COLO829 (cell line): ENCODE measurements at regions not wholly inside any gene's neighbourhood (a gene's known extent, or its start where the extent isn't known, plus 50 kb on each side); places are given as distances from the start of the nearest gene placed in this dataset.

Source experiments
- DNase-seq: peaks from one replicate; pipeline ENCODE4 v3.0.0; 2012; ENCODE audit warnings: low spot score

DNA sequence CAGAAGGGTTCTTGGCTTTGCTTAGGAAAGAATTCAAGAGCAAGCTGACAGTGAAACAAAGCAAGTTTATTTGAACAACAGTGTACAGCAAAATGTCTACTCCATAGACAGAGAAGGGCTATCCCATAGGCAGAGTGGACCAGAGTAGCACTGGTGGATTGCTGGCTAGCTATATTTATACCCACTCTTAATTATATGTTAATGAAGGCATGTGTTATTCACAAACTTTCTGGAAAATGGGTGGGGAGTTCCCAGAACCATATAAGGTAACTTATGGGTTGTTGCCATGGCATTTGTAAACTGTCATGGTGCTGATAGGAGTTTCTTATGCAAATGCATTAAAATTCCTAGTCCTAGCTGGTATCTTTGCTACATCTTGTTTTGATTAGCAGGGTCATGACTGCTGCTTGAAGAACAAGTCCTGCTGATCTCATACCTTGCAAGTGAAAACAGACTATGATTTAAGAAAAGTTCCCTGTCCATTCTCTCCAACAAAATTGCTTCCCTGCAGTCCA is 330.5 kb downstream of the BUD13 start:
- DNase-seq, result no peak

GRCh38 chr11:116439361-116439677 is 333.5 kb downstream of the BUD13 start:
- peak; percentile 63 for DNase-seq

DNA sequence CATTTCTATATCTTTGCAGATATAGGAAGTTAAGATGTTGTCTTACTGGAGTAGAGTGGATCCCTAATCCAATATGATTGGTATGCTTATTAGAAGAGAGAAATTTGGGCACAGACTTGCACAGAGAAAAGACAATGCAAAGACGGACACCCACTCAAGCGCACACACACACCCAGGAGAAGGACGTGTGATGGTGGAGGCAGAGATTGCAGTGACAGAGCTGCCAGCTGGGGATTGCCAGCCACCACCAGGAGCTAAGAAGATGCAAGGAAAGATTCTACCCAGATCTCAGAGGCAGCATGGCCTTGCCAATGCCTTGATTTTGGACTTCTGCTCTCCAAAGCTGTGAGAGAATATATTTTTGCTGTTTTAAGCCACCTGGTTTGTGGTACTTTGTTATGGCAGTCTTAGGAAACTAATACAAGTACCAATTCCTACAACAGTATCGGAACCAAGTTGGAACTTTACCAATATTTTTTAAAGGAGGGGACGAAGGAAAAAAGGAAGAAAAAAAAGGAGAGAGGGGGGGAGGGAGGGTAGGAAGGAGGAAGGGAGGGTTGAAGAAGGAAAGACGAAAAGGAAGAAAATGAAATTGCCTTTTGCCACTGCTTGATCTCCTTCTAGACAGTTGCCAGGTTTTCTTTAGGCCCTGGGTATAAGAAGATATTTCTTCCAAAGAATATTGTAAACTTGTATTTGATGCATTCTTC is 334.0 kb downstream of the BUD13 start:
- no peak for DNase-seq

DNA sequence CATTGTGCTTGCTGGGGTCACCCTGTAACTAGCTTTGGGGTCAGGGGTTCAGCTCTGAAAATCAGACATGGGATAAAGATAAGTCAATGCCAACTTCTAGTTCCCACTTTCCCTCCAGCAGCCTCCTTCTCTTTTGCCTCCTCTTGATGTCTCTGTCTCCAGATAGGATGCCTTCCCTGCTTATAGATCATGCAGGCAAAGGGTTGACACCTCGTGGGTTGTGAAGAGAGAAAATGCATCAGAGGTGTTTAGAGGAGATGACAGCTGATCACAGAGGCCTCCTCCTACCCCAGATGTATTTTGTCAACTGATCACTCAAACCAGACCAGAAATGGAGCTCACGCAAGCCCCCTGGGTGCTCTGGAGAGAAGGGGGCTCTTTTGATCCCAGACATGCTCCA is 337.8 kb downstream of the BUD13 start:
- no peak for DNase-seq

- no peak for DNase-seq
Measured at GRCh38 chr11:116432301-116432700, 340.5 kb downstream of the BUD13 start.

DNA sequence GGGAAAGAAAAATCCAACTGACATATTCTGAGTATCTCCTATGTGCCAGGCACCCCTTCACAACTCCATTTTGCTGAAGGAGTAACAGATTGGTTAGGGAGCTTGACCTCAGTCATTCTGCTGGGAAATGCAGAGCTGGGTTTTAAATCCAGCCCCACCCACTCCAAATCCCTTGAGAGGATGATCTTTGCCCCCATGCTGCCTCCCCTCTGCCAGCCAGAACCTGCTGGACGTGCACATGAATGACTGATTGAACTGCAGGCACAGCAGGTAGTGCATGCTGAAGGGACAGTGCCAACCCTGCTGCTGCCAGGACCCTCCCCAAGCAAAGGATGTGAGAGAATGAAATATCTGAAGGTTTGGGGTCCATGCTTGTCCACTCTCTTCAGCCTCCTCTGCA is 340.9 kb downstream of the BUD13 start:
- no peak for DNase-seq

- DNase-seq, result no peak
Measured at GRCh38 chr11:116428638-116428975, 344.2 kb downstream of the BUD13 start.

DNA sequence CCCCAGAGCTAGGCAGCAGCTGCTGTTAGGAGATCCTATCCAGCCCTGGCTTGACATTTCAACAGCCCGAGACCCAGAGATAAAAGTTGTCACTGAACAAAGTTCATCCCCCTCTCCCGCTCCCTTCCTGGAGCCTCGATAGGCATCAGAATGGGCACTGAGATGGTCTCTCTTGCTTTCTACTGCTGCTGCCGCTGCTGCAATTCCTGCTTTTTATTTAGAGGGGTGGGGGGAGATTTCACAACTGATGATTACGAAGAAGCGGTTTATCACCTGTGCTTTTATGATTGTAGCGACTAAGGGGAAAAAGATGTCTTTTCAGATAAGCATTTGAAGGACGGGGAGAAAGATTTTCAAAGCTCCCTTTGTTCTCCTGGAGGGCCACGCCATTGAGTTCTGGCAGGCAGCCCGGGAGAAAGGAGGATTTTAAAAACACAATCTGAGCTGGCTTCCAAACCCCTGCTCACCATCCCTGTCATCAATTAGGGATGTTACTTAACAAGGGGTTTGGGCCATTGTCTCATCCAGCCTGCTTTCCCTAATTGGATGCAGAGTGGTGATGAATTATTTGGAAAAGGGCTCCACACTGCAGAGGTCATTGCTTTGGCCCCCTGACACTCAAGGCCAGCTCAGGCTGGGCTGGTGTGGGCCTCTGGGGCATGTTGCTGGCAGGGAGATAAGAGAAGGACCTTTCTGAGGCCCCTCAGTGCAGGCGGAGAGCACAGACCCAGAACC is 344.7 kb downstream of the BUD13 start:
- DNase-seq, result peak; percentile 14

GRCh38 chr11:116427337-116427902 is 345.4 kb downstream of the BUD13 start:
- DNase-seq, result no peak

DNA sequence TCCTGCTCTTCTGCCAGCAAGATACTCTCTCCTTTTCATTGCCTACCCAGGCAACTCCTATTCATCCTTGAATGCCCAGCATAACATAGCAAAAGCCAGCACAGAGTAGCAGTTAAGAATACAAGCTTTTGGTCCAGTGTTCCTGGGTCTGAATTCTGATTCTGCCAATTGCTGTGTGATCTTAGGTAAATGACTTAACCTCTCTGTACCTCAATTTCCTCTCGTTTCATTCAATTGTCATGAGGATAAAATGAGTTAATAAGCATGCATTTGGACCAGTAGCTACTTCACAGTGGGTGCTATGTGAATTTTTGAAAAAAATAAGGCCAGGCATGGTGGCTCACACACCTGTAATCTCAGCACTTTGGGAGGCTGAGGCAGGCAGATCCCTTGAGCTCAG is 346.0 kb downstream of the BUD13 start:
- DNase-seq, result no peak

GRCh38 chr11:116424615-116425261 is 348.0 kb downstream of the BUD13 start:
- DNase-seq, result no peak

DNA sequence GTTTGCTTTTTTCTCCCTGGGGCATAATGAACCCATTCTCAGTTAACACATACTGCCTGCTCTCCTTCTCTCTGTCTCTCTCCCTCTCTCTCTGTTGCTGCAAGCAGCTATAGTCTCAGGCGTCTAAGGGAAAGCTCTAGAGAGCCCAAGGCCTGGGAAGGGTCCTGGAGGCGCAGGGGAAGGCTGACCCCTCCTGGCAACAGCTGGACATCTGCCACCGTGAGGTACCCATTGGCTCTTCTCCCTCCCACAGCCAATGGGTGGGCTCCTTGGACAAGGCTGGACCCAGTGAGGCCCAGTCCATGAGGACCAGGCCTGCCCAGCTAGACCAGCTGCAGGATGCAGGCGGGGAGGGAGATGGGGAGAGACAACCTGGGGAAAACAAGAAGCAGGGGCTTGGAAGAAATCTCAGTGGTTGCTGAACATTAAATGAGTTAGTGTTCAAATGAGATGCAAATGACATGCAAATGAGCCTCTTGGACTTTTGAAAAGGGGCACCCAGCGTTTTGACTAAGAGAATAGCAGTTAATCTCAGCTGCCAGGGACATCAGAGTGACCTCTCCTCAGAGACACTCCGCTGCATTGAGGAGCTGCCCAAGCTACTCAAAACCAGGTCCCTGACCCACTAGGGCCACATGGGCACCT is 349.7 kb downstream of the BUD13 start:
- no peak for DNase-seq

- no peak for DNase-seq
Measured at GRCh38 chr11:116422556-116422955, 350.2 kb downstream of the BUD13 start.

DNA sequence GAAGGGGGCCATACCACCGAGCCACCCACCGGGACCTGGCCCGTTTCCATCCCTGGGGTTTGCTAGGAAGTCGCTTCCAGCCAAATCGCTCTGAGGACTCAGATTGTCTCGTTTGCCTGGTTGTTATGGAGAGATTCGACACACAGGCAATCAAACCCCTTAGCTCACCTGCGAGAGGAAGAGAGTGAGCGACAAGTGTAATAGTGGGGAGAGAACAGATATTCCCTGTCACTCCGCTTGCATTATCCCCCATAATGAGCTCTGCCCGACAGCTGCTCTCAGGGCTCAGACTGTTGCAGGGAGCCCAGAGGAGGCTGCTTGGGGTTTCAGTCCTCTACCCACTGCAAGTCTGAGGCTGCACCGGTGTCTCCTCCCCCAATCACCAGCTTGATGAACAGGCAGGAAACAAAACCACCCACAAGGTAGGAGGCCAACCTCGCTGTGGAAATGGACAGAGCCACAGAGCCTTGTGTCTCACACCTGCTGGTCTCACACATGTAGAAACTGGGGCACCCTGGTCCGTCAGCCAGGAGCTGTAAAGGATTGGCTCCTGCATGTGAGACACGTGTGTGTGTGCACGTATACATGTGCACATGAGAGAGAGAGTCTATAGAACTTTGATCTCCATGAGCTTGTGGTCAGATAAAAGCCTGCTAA is 351.1 kb downstream of the BUD13 start:
- no peak for DNase-seq

- no peak for DNase-seq
Measured at GRCh38 chr11:116420770-116421528, 351.8 kb downstream of the BUD13 start.

DNA sequence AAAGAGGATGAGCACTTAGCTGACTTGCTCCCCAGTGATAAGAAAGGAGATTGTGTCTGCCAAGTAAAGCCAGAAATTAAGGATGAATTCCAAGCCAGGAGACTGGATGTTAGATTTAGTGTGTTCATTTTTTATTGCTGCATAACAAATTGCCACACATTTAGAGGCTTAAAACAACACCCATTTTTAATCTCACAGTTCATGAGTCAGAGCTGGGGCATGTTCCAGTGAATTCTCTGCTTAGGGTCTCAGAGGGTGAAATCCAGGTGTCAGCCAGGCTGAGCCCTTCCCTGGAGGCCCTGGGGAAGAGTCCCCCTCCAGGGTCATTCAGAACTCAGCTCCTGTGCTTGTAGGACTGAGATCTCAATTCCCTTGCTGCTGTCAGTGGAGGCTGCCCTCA is 352.8 kb downstream of the BUD13 start:
- no peak for DNase-seq

DNA sequence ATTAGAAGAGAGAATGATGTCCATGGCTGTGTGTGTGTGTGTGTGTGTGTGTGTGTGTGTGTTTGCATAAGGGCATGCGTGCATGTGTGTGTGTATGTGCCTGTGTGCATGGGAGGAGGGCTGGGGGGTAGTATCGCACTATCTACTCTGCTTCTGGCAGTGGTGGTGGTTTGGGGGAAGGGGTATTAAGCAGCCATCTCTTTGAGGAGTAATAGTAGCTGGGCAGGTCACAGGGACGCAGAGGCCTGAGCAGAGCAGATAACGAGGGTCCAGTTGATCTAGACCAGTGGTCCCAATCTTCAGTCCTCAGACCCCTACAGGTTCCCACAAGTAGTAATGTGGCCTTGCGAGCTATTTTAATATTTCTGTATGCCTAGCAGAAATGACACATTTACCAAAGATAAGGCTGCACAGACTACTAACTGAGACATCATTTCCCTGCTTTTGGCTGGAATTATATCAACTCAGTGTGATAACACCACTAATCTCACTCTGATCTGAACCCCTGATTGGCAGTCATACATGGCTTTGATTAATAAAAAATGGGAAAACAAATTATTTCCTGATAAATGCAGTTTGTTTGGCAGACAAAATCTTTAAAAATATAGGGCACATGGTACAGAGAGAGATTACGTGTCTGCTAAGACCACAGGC is 354.3 kb downstream of the BUD13 start:
- no peak for DNase-seq

GRCh38 chr11:116416852-116417251 is 355.9 kb downstream of the BUD13 start:
- no peak for DNase-seq

GRCh38 chr11:116415095-116415494 is 357.7 kb downstream of the BUD13 start:
- no peak for DNase-seq

DNA sequence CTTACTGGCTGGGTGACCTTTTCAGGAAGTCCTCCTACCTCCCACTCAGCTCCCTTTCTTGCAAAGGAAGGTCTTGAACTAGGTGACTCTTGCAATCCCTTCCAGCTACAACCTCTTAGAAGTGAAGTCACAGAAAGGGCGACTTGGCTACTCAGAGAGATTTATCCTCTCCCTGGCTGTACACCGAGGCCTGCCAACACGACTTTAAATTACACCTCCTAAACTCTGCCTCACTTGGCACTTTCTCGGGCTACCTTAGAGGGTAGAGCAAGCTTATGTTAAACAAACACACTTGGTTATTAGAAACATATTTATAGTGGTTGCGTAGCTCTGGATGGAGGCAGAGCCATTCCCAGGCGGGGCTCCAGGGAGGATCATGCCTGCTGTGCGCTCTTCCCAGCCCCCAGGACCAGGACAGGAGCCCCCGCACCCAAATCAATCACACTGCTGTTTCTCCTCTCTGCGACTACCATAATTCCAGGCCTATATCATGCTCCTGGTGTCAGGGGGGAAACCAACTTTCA is 358.4 kb downstream of the BUD13 start:
- no peak for DNase-seq
